OCI-M2 (cell line): ENCODE measurements at regions not wholly inside any gene's neighbourhood (a gene's known extent, or its start where the extent isn't known, plus 50 kb on each side); places are given as distances from the start of the nearest gene placed in this dataset.
"Not testable (repeated sequence)": the region's sequence is repeated elsewhere in the genome, so short reads cannot be mapped to it uniquely, and the experiment has no call there.

Experiments
- DNase-seq: peaks from one replicate; lab custom pipeline; 2025; ENCODE audit not compliant: unreplicated experiment; lab: John Stamatoyannopoulos, UW

DNA sequence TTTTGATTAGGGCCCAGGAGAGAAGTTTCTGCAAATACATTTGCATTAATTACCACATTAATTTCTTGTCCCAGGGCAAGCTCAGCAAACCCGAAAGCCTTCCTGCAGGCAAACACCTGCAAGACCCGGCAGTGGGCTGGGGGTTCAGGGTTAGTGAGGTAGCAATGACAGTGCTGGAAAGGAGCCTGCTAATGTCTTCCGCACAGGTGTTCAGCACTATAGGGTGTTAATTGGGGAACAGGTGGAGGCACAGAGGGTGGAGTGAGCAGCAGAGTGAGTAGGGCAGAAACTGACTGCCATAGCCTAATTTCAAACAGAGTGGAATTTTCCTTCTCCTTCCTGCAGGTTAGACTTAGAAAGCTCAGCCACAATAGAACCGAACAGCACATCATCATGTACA, 50.9 kb upstream of the UBASH3B start:
- DNase-seq = no peak

DNA sequence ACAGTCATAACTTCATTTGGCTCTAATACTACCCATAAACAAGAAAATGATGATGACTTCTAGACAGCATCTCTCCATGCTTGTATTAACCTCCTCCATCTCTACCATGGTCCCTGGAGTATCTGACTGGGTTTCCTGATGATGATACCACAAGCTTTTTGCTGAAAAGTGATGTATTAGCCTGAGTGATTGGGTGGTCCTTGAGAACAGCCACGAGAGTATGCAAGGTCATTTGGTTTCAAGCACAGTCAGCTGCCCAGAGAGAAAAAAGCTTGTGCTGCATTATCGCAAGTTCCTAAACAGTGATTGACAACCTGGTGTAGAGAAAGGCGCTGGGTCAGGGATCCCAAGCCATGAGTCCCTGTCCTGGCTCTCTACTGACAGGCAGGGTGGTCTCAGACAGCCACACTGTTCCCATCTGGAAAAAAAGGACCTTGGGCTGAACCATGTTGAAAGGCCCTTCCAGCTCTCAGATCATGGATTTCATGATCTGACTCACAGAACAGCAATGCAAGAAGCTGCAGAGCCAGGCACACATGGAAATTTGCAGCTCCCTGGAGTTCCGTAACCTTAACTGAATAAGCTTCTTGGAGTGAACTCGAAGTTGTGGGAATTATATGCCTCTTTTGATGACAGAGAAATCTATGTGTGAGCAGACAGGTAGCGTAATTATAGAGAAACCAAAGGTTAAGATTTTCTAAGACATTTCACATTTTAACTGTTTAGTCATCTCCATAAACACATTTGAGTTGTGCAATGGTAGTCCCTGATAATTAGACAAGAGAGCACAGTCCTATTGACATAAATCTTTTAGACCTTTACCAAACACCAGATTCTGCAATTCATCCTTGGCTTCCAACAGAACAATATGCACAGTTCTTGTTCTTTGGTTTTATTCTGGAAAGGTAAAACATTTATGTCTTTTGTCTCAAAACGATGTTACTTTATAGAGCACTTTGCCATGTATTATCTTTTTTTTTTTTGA, 54.1 kb upstream of the UBASH3B start:
- DNase-seq = no peak

DNA sequence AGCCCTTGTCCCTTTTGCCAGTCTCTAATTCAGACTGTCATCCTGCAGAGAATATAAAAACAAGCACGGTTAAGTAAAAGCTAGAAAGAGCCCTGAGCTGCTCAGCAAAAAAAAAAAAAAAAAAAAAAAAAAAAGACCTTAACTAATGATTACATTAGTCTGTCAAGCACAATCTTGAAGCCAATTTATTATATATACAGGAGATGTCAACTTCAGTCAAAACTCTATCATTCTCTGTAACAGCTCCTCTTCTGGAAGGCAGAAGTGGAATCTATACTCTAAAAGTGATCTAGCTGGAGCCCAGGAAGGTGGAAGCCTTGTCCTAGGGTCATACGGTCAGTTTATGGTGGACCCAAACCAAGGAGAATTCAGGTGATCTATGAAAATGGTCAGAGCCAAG, 55.2 kb upstream of the UBASH3B start:
- no peak for DNase-seq

DNA sequence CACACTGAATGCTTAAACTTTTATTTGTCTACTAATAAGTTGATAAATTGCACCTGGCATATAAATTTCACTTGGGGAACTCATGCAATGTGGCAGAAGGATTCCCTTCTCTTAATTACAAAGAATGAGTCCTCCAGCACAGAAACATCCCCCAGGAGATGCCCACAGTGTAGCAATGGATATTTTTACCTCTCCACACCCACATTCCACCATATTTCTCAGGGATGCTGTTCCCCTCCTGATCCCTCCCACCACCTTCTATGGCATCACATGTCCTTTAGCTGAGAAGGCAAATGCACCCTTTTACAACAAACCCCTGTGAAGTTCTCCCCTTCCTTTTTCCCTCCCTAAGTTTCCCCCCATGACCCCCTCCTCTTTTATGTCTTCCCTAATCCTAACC, 56.1 kb upstream of the UBASH3B start:
- DNase-seq = no peak

DNA sequence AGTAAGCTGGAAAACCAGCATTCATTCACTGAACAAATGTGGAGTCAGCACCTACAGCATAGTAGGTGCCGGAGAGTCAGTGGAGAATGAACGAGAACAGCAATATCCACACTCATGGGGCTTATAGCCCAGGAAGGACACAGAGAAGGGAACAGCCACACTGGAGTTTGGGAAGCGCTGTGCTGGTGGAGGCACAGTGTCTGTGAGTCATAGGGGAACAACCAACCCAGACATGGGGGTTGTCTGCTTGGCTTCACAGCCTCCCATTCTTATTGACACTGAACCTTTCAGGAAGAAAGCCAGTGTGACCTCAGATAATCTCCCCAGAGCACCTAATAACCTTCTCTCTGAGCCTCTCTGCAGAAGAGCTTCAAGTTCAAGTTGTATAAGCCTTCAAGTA, 56.6 kb upstream of the UBASH3B start:
- DNase-seq = no peak

DNA sequence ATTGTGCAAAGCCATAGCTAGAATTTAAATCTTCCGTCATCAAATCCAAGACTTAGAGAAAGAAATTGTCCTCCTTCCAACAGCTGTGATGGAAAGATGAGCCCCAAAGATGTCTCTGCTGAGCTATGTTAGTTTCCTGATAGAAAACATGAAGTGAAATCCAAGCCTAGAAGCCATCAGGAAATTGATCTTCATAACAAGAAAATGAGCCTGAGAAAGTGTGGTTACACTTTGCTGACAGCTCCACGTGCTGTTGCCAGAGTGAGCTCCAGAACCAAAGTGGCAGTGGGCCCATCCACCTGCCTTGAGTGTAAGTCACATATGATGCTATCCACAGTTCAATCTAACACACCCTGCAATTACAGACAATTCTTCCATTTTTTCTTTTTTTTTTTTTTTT, 58.0 kb upstream of the UBASH3B start:
- no peak for DNase-seq

DNA sequence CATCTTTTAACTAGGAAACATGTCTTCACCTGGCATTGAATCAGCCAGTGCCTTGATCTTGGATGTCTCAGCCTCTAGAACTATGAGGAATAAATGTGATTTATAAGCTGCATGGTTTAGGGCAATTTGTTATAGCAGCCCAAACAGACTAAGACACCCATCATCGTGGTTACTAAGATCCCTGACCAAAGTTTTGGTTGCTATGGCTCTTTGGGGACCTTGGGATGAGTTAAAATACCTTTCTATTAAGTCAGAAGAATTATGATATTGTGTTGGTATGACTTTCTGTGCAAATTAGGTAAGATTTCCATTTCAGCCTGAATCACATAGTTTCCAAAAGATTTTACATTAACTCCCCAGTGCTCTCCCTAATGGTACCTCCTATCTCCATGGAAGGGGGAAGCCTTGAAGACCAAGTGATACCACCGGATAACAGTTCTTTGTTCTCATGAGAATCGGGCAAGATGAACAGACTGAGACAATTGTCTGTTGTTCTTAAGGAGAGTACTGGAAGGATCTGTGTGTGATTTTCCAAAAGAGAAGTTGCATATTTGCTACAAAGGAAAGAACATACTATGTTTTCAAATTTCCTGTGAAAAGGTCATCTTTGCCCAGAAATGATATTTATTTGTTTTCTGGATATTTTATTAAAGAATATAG, 60.4 kb upstream of the UBASH3B start:
- DNase-seq = no peak

DNA sequence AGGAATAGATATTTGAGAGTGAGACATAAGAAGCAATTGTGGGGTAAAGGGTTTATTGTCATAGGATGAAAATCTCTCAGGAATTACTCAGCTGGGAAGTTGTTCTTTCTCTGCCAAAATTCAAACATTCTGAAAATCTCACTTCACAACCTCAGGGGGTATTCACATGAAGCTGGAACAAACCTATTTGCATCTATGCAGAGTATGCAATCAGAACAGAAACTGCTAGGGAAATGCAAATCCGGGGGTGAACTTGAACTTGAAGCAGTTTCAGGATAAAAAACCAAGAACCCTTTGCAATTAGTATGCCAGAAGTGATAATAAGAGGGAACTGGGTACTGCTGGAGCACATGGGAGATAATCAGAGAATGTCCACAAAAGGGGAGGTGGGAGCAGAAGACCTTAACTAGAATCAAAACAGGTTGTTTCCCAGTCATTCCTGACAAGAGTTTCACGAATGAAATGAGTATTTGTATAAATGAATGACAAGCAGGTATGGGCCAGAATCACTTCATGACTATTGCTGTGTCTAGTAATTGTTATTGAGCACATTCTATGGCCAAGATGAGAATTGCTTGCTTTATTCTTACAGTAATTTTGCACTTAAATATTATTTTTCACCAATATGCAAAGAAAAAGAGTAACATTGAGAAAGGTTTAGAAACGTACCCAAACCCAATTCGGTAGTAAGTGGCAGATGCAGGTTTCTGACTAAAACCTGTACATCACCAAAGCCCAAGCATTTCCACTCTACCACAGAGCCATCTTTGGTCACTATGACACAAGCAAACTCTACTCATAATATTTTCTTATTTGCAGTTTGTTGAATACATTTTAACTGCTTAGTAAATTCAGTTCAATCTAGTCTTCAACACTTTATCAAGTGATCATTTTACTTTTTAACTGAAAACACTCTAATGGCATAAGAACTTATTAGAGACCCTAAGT, 61.8 kb upstream of the UBASH3B start:
- no peak for DNase-seq

DNA sequence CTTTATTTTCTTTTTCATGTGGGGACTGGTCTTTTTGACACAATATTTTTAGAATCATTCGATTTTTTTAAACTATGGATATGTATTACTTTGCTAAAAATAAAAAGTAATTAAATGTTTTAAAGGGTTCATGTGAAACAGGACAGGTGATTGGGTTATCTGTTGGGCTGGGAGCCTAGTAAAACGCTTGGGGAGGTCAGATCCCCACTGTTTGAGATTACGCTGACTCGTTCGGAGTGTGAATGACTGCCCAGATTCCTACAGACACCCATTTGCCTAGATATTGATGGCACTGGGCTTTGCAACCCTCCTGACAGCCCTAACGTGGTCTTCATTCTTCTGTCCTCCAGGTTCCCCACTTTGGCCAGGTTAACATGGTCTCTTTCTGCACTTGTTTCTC, 62.9 kb upstream of the UBASH3B start:
- no peak for DNase-seq

DNA sequence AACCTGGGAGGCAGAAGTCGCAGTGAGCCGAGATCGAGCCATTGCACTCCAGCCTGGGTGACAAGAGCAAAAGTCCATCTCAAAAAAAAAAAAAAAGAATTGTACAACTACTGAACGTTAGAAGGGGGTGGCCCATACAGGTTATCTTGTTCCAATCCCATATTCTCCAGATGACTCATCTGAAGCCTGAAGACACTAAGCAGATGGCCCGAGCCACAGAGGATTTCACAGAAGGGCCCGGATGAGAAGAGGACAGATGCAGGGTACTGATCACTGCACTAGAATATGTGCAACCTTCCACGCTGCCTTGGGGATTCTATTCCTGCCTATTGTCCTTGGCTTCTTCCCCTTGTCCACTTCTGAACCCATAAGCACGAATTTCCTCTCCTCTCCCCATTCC, 70.9 kb upstream of the UBASH3B start:
- DNase-seq = no peak

DNA sequence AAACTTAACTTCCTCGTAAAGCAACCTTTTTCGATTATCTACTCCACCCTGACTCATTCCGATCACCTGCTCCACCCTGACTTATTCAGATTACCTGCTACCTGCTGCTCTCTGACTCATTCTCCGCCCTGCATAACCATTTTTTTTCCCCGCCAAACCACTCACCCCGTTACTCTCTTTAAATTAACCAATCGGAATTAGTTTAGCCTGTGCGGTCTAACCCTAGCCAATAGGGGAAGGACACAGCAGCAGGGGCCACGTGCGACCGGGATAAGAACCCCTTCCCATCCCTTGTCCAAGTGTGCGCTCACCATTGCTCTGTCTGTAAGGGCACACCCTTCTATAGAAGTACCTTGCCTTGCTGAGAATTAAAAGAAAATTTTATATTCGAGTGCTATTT, 75.5 kb upstream of the UBASH3B start:
- DNase-seq = not testable (repeated sequence)

DNA sequence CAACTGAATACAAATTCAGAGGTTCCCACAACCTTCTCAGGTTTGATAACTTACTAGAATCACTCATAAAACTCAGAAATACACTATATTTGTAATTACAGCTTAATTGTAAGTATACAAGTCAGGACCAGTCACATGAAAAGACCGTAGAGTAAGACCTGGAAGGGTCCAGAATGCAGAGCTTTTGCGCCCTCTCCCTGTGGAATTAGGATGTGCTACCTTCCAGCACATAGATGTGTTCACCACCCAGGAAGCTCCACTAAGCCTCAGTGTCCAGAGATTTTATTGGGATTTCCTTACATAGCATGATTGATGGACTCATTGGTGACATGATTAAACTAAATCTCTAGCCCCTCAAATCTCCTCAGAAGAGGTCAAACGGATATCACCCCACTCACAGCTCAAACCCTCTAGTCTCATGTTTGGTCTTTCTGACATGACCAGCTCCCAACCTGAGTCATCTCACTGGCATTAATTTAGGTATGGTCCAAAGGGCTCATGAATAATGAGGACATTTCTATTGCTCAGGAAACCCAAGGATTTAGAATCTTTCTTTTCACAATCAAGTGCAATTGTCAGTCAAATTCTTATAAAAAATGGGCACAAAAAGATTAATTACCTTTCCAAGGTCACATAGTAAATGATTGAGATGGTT, 77.2 kb upstream of the UBASH3B start:
- no peak for DNase-seq

DNA sequence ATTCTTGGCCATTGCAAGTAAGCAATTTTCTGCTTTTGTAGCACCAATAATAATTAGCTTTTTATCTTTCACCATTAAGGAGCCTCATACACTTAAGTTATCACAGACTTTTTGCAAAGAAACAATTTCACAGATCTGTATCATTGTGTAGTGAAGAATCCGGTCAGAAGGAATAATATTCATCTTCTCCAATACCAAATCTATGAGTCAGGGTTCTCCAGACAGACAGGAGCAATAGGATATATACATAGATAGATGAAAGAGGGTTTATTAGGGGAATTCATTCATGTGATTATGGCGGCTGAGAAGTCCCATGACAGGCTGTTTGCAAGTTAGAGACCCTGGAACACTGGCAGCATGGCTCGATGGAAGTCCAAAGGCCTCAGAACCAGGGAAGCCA, 82.9 kb upstream of the UBASH3B start:
- no peak for DNase-seq

DNA sequence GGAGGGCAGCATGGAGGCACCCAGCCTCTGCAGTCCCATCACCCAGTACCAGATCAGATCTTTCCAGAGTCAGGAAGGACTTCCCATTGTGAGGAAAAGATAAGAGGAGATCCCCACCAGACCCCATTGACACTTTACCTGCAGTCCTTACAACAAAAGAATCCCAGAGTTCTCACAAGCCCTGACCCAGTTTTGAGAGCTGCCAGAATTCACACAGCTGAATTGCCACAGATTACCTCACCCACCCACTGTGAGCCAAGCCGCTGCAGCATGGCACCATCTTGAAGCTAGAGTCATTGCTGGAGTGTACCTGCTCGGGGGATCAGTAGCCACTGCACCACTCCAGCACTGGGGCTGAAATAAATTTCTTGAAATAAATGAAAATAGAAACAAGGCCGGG, 91.8 kb upstream of the UBASH3B start:
- no peak for DNase-seq

DNA sequence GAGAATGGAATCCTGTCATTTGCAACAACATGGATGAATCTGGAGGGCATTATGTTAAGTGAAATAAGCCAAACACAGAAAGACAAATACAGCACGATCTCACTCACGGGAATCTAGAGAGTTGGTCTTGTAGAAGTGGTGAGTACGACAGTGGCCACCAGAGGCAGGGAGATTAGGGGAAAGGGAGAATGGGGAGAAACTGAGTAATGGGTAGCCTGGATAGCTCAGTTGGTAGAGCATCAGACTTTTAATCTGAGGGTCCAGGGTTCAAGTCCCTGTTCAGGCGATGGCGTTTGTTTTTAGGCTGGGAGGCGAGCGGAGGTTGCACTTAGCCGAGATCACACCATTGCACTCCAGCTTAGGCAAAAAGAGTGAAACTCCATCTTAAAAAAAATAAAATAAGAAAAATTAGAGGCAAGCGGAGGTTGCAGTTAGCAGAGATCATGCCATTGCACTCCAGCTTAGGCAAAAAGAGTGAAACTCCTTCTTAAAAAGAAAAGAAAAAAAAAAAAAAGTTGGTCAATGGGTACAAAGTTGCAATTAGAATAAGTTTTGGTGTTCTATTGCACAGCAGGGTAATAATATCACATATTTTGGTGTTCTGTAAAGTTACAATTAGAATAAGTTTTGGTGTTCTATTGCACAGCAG, 95.7 kb upstream of the UBASH3B start:
- no peak for DNase-seq

DNA sequence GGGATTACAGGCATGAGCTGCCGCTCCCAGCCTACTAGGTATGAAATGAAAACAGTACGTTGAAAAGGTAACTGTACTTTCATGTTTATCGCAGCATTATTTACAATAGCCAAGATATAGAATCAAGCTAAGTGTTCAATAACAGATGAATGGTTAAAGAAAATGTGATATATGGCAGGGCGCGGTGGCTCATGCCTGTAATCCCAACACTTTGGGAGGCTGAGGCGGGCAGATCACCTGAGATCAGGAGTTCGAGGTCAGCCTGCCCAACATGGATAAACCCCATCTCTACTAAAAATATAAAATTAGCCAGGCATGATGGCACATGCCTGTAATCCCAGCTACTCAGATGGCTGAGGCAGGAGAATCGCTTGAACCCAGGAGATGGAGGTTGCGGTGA, 96.3 kb upstream of the UBASH3B start:
- DNase-seq = not testable (repeated sequence)

DNA sequence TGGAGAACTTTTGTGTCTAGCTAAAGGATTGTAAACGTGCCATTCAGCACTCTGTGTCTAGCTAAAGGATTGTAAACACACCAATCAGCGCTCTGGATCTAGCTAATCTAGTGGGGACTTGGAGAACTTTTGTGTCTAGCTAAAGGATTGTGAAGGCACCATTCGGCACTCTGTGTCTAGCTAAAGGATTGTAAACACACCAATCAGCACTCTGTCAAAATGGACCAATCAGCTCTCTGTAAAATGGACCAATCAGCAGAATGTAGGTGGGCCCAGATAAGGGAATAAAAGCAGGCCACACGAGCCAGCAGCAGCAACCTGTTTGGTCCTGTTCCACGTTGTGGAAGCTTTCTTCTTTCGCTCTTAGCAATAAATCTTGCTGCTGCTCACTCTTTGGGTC, 98.4 kb upstream of the UBASH3B start:
- not testable (repeated sequence) for DNase-seq

DNA sequence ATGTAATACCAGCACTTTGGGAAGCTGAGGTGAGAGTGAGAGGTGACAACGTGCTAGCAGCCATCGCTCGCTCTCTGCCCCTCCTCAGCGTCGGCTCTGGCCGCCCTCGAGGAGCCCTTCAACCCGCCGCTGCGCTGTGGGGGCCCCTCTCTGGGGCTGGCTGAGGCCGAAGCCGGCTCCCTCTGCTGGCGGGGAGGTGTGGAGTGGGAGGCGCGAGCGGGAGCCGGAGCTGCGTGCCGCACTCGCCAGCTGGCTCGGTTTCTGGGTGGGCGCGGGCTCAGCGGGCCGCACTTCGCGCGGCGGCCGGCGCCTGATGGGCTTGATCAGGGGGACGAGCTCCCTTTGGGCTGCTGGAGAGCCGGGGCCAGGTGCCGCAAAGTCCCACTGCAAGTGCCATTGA, 98.9 kb upstream of the UBASH3B start:
- DNase-seq = no peak

DNA sequence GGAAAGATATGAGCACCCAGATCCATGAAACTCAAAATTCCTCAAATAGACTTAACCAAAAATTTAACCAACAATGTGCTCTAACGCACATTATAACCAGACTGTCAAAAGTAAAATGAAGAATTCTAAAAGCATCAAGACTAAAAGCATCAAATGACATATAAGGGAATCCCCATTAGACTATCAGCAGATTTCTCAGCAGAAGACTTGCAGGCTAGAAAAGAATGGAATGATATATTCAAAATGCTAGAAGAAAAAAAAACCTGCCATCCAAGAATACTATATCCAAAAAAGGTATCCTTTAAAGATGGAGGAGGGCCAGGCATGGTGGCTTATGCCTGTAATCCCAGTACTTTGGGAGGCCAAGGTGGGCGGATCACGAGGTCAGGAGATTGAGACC, 117.5 kb upstream of the UBASH3B start:
- no peak for DNase-seq

DNA sequence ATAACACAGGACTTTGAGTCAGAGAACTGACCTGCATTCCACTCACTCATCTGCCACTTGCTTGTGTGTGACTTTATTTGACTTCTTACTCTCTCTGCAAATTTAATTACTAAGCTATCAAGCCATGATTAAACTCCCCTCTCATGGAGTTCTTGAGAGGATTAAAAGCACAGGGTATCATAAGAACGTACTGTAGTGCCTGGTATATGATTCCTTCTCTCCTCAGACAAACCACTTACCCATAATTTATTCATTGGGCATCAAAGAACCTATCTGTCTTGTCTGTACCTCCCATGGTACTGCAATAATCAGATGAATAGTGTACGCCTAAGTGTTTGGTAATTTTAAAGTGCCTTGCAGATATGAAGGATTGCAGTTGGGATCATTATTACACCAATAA, 130.6 kb upstream of the UBASH3B start:
- no peak for DNase-seq
